ENCODE measurements at regions not wholly inside any gene's neighbourhood (a gene's known extent, or its start where the extent isn't known, plus 50 kb on each side); places are given as distances from the start of the nearest gene placed in this dataset.

GRCh38 chr11:70504246-70505020 lies 106.1 kb downstream of the CTTN start:
- TF ChIP-seq CTCF (IDR thresholded peaks at IDR 0.05; ENCODE audit: low read depth, low read length, missing control alignments) = no peak
- Histone ChIP-seq H3K27me3 (replicated peaks) (no peaks in the 10 kb centered on the region), H3K4me3 (ENCODE audit: low read depth, low read length) (no peak overlapping the region), H3K36me3 (replicated peaks) (no peaks in the 10 kb centered on the region), H3K27ac (no peak overlapping the region)
- DNase-seq = no peak
- in situ Hi-C loops (cut with HindIII; ENCODE audit: low pct_ligation_motif_present, low sequenced_read_pairs) = no loop called here

GRCh38 chr11:70505331-70505731 lies 107.0 kb downstream of the CTTN start:
- H3K27ac ChIP-seq = no peak overlapping the region
- in situ Hi-C loops (cut with HindIII; ENCODE audit: low pct_ligation_motif_present, low sequenced_read_pairs) = no loop called here
- H3K27me3 ChIP-seq (replicated peaks) = no peaks in the 10 kb centered on the region
- TF ChIP-seq CTCF (IDR thresholded peaks at IDR 0.05; ENCODE audit: low read depth, low read length, missing control alignments) = no peak
- DNase-seq = no peak
- H3K36me3 ChIP-seq (replicated peaks) = no peaks in the 10 kb centered on the region
- H3K4me3 ChIP-seq (ENCODE audit: low read depth, low read length) = no peak overlapping the region

GRCh38 chr11:70505761-70506657 lies 107.7 kb downstream of the CTTN start:
- Histone ChIP-seq H3K36me3 (replicated peaks) (no peaks in the 10 kb centered on the region), H3K4me3 (ENCODE audit: low read depth, low read length) (no peak overlapping the region), H3K27ac (no peak overlapping the region), H3K27me3 (replicated peaks) (no peaks in the 10 kb centered on the region)
- no peak for TF ChIP-seq CTCF (IDR thresholded peaks at IDR 0.05; ENCODE audit: low read depth, low read length, missing control alignments)
- DNase-seq = no peak
- in situ Hi-C loops (cut with HindIII; ENCODE audit: low pct_ligation_motif_present, low sequenced_read_pairs) = no loop called here

GRCh38 chr11:70506658-70506970 lies 108.3 kb downstream of the CTTN start:
- no peak overlapping the region for H3K27ac ChIP-seq
- no peaks in the 10 kb centered on the region for H3K27me3 ChIP-seq (replicated peaks)
- DNase-seq = no peak
- in situ Hi-C loops (cut with HindIII; ENCODE audit: low pct_ligation_motif_present, low sequenced_read_pairs) = no loop called here
- H3K4me3 ChIP-seq (ENCODE audit: low read depth, low read length) = no peak overlapping the region
- H3K36me3 ChIP-seq (replicated peaks) = no peaks in the 10 kb centered on the region
- no peak for TF ChIP-seq CTCF (IDR thresholded peaks at IDR 0.05; ENCODE audit: low read depth, low read length, missing control alignments)

GRCh38 chr11:70506986-70507385 lies 108.7 kb downstream of the CTTN start:
- TF ChIP-seq CTCF (IDR thresholded peaks at IDR 0.05; ENCODE audit: low read depth, low read length, missing control alignments) = no peak
- in situ Hi-C loops (cut with HindIII; ENCODE audit: low pct_ligation_motif_present, low sequenced_read_pairs) = no loop called here
- no peaks in the 10 kb centered on the region for H3K27me3 ChIP-seq (replicated peaks)
- H3K36me3 ChIP-seq (replicated peaks) = no peaks in the 10 kb centered on the region
- H3K4me3 ChIP-seq (ENCODE audit: low read depth, low read length) = no peak overlapping the region
- H3K27ac ChIP-seq = no peak overlapping the region
- no peak for DNase-seq
